ENCODE measurements at regions not wholly inside any gene's neighbourhood (a gene's known extent, or its start where the extent isn't known, plus 50 kb on each side); places are given as distances from the start of the nearest gene placed in this dataset.

DNA sequence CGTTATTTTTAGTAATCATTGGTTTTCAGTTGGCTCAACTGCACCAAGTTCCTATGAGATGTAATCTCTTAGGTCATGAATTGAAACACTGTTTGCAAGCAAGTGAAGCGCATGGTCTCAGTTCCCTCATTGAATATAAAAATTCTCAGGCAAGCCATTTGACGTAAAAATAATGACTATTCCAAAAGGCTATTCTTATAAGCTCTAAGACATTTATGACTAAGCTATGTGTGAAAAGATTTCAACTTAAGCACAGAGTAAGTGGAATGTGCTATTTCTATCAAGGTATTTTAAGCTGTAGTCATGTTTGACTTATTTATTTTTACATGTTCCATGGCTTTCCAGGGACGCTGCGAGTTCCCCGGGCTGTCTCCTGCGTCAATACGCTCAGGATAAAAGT, 248.5 kb downstream of the THBS2 start:
- no peaks in the 10 kb centered on the region for H3K36me3 ChIP-seq (ENCODE audit: control insufficient read depth in 2 of 3, insufficient read depth in 3 of 3, low read length in 3 of 3)
- H3K9me3 ChIP-seq (ENCODE audit: control insufficient read depth in 2 of 3, insufficient read depth in 1 of 3, low read length in 3 of 3), result no peaks in the 10 kb centered on the region
- no peaks in the 10 kb centered on the region for H3K27me3 ChIP-seq (ENCODE audit: control insufficient read depth, insufficient read depth, low read length)
- no peak overlapping the region for H3K4me3 ChIP-seq (ENCODE audit: low read length in 3 of 3)
- TF ChIP-seq, protein P1, sequence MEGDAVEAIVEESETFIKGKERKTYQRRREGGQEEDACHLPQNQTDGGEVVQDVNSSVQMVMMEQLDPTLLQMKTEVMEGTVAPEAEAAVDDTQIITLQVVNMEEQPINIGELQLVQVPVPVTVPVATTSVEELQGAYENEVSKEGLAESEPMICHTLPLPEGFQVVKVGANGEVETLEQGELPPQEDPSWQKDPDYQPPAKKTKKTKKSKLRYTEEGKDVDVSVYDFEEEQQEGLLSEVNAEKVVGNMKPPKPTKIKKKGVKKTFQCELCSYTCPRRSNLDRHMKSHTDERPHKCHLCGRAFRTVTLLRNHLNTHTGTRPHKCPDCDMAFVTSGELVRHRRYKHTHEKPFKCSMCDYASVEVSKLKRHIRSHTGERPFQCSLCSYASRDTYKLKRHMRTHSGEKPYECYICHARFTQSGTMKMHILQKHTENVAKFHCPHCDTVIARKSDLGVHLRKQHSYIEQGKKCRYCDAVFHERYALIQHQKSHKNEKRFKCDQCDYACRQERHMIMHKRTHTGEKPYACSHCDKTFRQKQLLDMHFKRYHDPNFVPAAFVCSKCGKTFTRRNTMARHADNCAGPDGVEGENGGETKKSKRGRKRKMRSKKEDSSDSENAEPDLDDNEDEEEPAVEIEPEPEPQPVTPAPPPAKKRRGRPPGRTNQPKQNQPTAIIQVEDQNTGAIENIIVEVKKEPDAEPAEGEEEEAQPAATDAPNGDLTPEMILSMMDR (IDR thresholded peaks at IDR 0.05; ENCODE audit: borderline replicate concordance, extremely low read depth, insufficient read depth), result no peak
- H3K9ac ChIP-seq (ENCODE audit: low read length in 3 of 3), result no peak overlapping the region
- H3K4me1 ChIP-seq (ENCODE audit: control insufficient read depth in 2 of 3, insufficient read depth in 2 of 3, low read depth in 1 of 3, low read length in 3 of 3), result no peaks in the 10 kb centered on the region
- no peak for DNase-seq
- intact Hi-C loops (cut with DNase I), result no loop called here
- no peak overlapping the region for H3K27ac ChIP-seq (ENCODE audit: low read depth in 2 of 2, low read length in 2 of 2)
- no peak for FAIRE-seq

GRCh38 chr6:169000022-169000421, 253.6 kb downstream of the THBS2 start:
- no peaks in the 10 kb centered on the region for H3K9me3 ChIP-seq (ENCODE audit: control insufficient read depth in 2 of 3, insufficient read depth in 1 of 3, low read length in 3 of 3)
- H3K27me3 ChIP-seq (ENCODE audit: control insufficient read depth, insufficient read depth, low read length), result no peaks in the 10 kb centered on the region
- TF ChIP-seq, protein P1 (IDR thresholded peaks at IDR 0.05; ENCODE audit: borderline replicate concordance, extremely low read depth, insufficient read depth), result no peak
- intact Hi-C loops (cut with DNase I), result no loop called here
- no peak overlapping the region for H3K9ac ChIP-seq (ENCODE audit: low read length in 3 of 3)
- H3K36me3 ChIP-seq (ENCODE audit: control insufficient read depth in 2 of 3, insufficient read depth in 3 of 3, low read length in 3 of 3), result no peaks in the 10 kb centered on the region
- no peaks in the 10 kb centered on the region for H3K4me1 ChIP-seq (ENCODE audit: control insufficient read depth in 2 of 3, insufficient read depth in 2 of 3, low read depth in 1 of 3, low read length in 3 of 3)
- FAIRE-seq (no peak), DNase-seq (no peak)
- no peak overlapping the region for H3K27ac ChIP-seq (ENCODE audit: low read depth in 2 of 2, low read length in 2 of 2)
- no peak overlapping the region for H3K4me3 ChIP-seq (ENCODE audit: low read length in 3 of 3)

DNA sequence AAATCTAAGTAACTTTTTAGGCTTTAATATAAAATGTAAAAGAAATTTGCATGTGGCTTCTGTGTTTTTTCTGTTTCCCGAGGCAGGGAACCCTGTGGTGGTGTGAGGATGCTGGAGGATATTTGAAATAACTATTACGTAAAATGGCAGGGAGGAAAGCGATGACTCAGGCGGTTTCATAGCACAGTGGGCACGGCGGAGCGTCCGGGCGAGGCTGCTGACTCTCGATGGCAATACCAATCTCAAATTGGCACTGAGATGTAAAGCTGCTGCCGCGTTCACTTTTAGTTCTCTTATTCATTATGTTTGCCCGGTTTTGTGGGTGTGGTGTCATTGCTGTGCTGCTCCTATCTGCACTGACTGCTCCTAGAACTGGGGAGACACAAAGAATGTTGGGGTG, 254.3 kb downstream of the THBS2 start:
- no peak overlapping the region for H3K4me3 ChIP-seq (ENCODE audit: low read length in 3 of 3)
- intact Hi-C loops (cut with DNase I), result no loop called here
- no peak overlapping the region for H3K27ac ChIP-seq (ENCODE audit: low read depth in 2 of 2, low read length in 2 of 2)
- no peak for FAIRE-seq
- H3K4me1 ChIP-seq (ENCODE audit: control insufficient read depth in 2 of 3, insufficient read depth in 2 of 3, low read depth in 1 of 3, low read length in 3 of 3), result no peaks in the 10 kb centered on the region
- TF ChIP-seq, protein P1 (IDR thresholded peaks at IDR 0.05; ENCODE audit: borderline replicate concordance, extremely low read depth, insufficient read depth), result no peak
- no peaks in the 10 kb centered on the region for H3K9me3 ChIP-seq (ENCODE audit: control insufficient read depth in 2 of 3, insufficient read depth in 1 of 3, low read length in 3 of 3)
- H3K36me3 ChIP-seq (ENCODE audit: control insufficient read depth in 2 of 3, insufficient read depth in 3 of 3, low read length in 3 of 3), result no peaks in the 10 kb centered on the region
- DNase-seq, result no peak
- H3K9ac ChIP-seq (ENCODE audit: low read length in 3 of 3), result no peak overlapping the region
- no peaks in the 10 kb centered on the region for H3K27me3 ChIP-seq (ENCODE audit: control insufficient read depth, insufficient read depth, low read length)

- Histone ChIP-seq H3K27ac (ENCODE audit: low read depth in 2 of 2, low read length in 2 of 2) (no peak overlapping the region), H3K4me1 (ENCODE audit: control insufficient read depth in 2 of 3, insufficient read depth in 2 of 3, low read depth in 1 of 3, low read length in 3 of 3) (peaks cover 0 to 2% (median 0%) of the 10 kb centered on the region in 3 donors), H3K27me3 (ENCODE audit: control insufficient read depth, insufficient read depth, low read length) (no peaks in the 10 kb centered on the region), H3K4me3 (ENCODE audit: low read length in 3 of 3) (no peak overlapping the region), H3K9ac (ENCODE audit: low read length in 3 of 3) (no peak overlapping the region), H3K36me3 (ENCODE audit: control insufficient read depth in 2 of 3, insufficient read depth in 3 of 3, low read length in 3 of 3) (no peaks in the 10 kb centered on the region), H3K9me3 (ENCODE audit: control insufficient read depth in 2 of 3, insufficient read depth in 1 of 3, low read length in 3 of 3) (no peaks in the 10 kb centered on the region)
- no peak for FAIRE-seq
- intact Hi-C loops (cut with DNase I), result no loop called here
- TF ChIP-seq, protein P1 (IDR thresholded peaks at IDR 0.05; ENCODE audit: borderline replicate concordance, extremely low read depth, insufficient read depth), result no peak
- no peak for DNase-seq
Measured at GRCh38 chr6:168996356-168996625, 257.4 kb downstream of the THBS2 start.
